SK-N-SH treated with all-trans-retinoic acid at 6 μM for 48 hours (cell line): ENCODE measurements at regions not wholly inside any gene's neighbourhood (a gene's known extent, or its start where the extent isn't known, plus 50 kb on each side); places are given as distances from the start of the nearest gene placed in this dataset.

Experiments used
- CREB5 ChIP-seq: fragments of 250-450 bp; sonication (Bioruptor Pico); IDR thresholded peaks from 2 replicates; pipeline ENCODE4 v1.5.1; 2020; ENCODE audit warnings: low read depth, mild to moderate bottlenecking, moderate library complexity
- RARB ChIP-seq: fragments of 250-450 bp; sonication (Bioruptor Pico); IDR thresholded peaks from 2 replicates; pipeline ENCODE4 v1.8.0; 2021; ENCODE audit warnings: mild to moderate bottlenecking, moderate library complexity
- TF ChIP-seq, protein P1 (sequence below): fragments of 250-450 bp; sonication (Bioruptor Pico); IDR thresholded peaks from 2 replicates; pipeline ENCODE4 v1.8.0; 2021; ENCODE audit warnings: low read depth, mild to moderate bottlenecking, moderate library complexity, borderline replicate concordance

- TF ChIP-seq RARB = no peak
- TF ChIP-seq CREB5 (CRISPR knock-in tag) = no peak
- TF ChIP-seq, protein P1, sequence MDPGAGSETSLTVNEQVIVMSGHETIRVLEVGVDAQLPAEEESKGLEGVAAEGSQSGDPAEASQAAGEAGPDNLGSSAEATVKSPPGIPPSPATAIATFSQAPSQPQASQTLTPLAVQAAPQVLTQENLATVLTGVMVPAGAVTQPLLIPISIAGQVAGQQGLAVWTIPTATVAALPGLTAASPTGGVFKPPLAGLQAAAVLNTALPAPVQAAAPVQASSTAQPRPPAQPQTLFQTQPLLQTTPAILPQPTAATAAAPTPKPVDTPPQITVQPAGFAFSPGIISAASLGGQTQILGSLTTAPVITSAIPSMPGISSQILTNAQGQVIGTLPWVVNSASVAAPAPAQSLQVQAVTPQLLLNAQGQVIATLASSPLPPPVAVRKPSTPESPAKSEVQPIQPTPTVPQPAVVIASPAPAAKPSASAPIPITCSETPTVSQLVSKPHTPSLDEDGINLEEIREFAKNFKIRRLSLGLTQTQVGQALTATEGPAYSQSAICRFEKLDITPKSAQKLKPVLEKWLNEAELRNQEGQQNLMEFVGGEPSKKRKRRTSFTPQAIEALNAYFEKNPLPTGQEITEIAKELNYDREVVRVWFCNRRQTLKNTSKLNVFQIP (CRISPR knock-in tag) = no peak
These were observed 356.3 kb upstream of the MGMT start for GRCh38 chr10:129110780-129111179.
